ENCODE measurements at regions not wholly inside any gene's neighbourhood (a gene's known extent, or its start where the extent isn't known, plus 50 kb on each side); places are given as distances from the start of the nearest gene placed in this dataset.

DNA sequence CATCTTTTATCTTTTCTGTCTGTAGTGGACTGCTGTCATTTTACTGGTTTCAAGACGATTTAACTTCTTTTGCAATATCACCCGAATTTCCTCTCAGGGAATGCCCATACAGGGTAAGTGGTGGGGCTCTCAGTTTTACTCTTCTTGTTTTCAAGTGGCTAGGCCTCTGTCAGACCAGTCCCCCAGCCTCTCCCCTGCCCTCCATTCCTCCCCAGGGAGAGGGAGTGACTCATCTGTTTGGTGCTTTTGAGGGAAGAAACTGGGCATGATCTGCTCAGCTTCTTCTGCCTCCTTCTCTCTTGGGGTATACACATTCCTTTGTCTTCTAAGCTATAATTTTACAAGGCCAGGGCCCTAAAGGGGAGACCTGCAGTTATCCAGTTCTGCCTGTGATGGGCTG, 332.0 kb downstream of the CBLN1 start:
- TF ChIP-seq, protein P1, sequence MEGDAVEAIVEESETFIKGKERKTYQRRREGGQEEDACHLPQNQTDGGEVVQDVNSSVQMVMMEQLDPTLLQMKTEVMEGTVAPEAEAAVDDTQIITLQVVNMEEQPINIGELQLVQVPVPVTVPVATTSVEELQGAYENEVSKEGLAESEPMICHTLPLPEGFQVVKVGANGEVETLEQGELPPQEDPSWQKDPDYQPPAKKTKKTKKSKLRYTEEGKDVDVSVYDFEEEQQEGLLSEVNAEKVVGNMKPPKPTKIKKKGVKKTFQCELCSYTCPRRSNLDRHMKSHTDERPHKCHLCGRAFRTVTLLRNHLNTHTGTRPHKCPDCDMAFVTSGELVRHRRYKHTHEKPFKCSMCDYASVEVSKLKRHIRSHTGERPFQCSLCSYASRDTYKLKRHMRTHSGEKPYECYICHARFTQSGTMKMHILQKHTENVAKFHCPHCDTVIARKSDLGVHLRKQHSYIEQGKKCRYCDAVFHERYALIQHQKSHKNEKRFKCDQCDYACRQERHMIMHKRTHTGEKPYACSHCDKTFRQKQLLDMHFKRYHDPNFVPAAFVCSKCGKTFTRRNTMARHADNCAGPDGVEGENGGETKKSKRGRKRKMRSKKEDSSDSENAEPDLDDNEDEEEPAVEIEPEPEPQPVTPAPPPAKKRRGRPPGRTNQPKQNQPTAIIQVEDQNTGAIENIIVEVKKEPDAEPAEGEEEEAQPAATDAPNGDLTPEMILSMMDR (IDR thresholded peaks at IDR 0.05; ENCODE audit: poor library complexity): no peak
- TF ChIP-seq EZH2phosphoT487 (IDR thresholded peaks at IDR 0.05; ENCODE audit: low read depth, severe bottlenecking, unreplicated experiment): no peak

All from hepatocyte (in vitro differentiated cells).